ENCODE measurements at regions not wholly inside any gene's neighbourhood (a gene's known extent, or its start where the extent isn't known, plus 50 kb on each side); places are given as distances from the start of the nearest gene placed in this dataset.

DNA sequence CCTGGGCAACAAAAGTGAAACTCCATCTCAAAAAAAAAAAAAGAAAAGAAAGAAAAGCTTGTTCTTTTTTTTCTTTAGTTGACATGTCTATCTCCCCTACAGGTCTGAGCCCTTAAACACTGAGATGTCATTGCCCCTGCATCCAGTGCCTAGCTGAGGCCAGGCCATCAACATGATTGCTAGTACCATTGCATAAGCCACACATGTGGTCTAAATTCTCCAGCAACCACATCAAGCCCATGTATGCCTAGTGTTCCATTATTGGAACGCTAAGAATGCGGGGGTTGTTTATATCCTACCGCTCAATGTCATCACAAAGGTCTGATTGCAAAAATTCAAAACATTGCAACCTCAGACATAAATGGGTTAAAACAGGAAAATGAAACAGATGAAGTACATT, 62.7 kb downstream of the NPTX2 start:
- DNase-seq (ENCODE audit: low read depth): no peak

DNA sequence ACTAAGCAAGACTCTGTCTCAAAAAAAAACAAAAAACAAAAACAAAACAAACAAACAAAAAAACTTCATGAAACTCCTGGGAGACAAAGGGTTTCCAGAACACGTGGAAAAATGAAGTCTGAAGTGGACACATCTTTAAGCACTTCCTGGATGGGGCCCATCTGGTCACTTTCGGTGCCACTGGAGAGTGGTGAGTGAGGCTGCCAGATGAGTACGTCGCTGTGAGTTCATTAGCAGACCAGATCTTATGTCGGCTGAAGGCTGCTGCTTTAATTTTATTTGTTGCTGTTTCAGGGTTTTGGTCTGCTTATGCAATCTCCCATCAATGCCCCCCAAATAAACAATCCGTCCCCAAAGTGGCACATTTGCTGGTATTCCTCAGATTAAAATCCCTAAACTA, 64.4 kb downstream of the NPTX2 start:
- no peak for DNase-seq (ENCODE audit: low read depth)

DNA sequence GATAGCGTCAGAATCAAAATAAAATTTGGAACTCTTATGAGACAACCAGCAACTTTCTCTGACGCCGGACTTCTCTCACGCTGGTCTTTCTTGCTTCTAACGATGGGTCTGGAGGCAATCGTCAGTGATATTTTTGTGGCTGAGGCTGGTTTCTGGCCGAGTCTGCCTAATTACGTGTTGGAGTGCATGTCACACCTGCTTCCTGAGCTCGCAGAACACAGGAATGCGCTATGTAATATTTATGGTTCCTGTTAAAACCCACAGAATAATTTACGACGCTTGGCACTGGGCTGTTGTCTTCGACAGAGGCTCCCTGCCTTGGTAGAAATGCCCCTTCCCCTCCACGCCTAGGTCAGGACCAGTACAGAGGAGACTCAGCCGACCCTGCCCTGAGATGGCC, 64.9 kb downstream of the NPTX2 start:
- DNase-seq (ENCODE audit: low read depth): no peak

DNA sequence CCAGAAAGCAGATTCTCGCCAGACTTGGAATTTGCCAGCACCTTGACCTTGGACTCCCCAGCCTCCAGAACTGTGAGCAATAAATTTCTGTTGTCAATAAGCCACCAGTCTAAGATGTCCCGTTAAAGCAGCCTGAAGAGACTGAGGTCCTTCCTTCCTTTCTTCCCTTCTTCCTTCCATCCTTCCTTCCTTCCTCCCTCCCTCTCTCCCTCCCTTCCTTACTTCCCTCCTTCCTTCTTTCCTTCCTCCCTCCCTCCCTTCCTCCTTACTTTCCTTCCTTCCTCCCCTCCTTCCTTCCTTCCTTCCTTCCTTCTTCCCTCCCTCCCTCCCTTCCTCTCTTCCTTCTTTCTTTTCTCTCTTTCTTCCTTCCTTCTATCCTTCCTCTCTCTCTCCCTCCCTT, 66.4 kb downstream of the NPTX2 start:
- no peak for DNase-seq (ENCODE audit: low read depth)

DNA sequence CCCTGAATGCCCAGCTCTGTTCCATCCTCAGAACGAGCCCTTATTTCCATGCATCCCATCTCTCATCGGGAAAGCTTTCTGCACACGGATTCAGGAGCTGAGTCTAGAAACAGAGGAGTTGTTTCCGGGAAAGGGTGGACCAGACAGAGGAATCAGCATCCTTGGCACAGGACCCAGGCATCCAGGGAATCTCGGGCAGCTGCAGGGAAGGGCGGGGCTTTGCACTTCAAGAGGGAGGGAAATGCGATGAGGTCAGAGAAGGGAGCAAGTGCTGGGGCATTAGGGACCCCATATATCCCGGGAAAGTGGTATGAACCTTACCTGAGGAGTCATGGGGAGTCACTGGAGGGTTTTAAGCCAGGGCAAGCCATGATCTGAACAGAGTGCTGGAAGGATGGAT, 68.5 kb downstream of the NPTX2 start:
- DNase-seq (ENCODE audit: low read depth): no peak

DNA sequence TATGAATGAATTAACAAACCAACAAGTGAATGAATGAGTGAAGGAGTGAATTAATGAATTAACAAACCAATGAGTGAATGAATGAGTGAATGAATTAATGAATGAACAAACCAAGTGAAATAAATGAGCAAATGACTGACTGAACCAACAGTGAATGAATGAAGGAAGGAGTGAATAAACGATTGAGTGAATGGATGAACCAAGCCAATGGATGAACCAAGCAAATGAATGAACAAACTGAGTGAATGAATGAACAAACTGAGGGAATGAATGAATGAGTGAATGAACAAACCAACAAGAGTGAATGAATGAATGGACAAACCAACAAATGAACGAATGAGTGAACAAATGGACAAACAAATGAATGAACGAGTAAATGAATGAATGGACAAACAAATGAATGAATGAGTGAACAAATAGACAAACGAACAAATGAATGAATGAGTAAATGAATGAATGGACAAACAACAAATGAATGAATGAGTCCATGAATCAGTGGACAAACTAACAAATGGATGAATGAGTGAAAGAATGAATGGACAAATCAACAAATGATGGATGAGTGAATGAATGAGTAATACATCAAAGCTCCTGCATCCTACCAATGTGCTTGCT, 69.5 kb downstream of the NPTX2 start:
- DNase-seq (ENCODE audit: low read depth): no peak

DNA sequence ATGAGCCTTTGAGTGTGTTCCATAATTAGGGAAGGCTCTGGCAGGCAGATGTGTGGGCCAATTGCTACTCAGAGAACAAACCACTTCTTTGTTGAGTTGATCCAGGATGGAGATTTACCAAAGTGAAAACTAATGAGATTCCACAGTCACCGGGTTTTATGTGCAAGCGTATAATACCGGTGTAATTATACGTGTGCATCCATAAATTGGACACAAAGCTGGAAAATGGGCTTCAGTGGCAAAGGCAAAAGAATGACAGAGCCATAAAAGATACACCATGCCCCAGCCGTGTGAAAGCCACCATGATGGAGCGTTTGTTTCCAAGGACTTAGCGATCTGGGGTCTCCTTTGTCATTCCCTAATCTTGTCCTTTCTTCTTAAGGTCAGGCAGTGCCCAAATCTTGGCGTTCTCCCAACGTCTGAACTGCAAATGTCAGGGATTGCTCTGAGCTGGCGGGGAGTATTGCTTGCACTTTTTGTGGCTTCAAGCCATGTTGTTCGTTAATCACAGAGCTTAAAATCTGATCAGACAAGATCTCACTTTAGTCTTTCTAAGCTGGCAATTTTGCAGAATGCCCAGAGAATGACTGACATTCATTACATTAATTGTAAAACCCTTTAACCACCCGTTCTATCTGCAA, 70.1 kb downstream of the NPTX2 start:
- no peak for DNase-seq (ENCODE audit: low read depth)

DNA sequence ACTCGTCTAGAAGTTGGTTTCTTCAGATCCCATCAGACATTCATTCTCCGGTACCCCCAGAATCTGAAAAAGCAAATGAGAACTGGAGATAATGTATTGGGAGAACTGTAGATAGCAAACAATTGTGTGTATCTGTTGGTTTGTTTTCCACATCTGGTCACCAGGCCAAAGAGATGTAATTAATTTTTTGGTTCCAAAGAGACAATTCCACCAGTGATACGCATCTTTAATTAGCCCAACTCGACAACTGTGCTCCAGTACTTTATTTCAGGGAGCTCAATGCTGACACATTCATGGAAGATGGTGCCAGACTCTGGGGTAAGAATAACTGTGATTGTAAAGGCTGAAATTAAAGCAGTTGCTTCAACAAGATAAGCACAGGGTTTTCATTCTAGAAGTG, 74.5 kb downstream of the NPTX2 start:
- DNase-seq (ENCODE audit: low read depth): no peak

DNA sequence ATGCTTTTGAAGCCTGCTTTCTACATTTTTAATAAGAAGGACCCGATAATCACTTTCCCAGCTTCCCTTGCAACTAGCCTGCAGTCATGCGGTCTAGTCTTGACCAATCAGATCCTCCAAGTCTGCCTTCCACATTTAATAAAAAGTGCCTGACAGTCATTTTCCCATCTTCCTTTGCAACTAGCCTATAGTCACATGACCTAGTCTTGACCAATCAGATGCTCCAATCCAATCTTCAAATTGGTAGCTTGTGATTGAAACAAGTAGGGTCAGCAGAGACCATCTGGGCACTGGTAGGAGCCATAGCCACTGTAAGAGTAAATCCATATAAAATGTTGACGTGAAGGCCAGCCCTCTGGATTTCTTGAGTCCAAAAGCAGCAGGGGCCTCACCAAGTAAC, 80.0 kb downstream of the NPTX2 start:
- DNase-seq (ENCODE audit: low read depth): no peak

DNA sequence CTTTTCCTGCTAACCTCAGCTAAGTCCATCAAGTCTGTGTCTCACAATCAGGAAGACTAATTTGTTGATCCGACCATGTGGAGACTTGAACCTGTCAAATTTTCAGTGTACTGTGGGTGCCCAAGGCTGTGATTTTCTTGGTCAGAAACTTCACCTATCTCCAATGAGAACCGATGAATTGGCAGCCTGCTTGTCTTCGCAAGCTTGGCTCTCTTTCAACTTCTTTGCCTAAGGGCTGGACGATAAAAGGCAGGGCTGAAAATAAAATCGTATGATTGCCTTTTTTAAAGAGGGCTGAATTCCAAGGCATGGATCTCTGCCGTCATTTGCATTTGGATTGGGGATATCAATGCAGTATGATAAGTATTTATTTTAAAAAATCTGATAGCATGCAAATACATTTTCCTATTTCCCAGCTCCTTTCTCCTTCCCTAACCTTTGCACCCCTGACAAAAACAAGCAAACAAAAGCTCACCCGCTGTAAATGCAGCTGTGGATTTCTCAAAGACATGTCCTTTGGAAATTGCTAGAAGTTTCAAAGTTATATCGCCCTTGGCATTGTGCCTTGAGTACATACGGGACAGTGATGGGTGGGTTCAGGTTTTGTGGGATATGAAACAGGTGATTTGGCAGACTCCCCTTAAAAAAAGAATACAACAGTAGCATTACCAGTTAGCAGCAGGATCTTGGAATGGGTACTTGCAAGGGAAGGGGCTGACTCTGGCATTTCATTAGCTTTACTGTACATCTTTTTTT, 80.6 kb downstream of the NPTX2 start:
- DNase-seq (ENCODE audit: low read depth): no peak

DNA sequence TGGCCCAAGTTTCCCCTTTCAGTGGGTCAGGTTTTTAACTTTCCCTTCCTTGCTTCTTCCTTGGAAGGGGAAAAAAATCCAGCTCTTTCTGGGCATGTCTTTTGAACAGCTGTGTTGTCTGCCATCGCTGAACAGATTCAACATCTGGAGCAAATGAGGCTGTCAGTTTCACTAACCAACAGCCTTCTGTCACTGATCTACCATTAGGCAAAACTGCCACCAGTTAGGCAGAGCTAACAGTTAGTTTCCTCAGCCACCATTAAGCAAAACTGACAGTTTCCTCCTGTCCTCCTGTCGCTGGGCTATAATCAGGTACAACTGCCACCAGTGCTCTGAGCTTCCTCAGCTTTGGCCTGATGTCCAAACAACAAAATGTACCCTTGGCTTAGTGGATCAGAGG, 81.9 kb downstream of the NPTX2 start:
- no peak for DNase-seq (ENCODE audit: low read depth)

DNA sequence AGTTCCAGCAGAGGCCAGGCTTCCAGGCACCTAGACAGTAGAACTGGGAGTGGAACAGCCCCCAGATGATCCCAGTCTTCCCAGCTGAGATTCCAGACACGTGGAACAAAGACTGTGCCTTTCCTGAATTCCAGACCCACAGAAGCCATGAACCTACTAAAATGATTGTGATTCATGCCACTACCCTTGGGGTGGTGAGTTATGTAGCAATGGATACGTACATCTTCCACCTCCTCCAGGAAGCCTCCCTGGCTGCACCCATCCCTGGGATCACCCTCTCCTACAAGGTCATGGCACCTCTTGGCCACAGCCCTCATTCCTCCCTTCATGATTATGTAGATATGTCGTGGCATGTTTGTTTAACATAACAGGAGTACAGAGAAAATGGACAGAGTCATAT, 83.4 kb downstream of the NPTX2 start:
- no peak for DNase-seq (ENCODE audit: low read depth)

DNA sequence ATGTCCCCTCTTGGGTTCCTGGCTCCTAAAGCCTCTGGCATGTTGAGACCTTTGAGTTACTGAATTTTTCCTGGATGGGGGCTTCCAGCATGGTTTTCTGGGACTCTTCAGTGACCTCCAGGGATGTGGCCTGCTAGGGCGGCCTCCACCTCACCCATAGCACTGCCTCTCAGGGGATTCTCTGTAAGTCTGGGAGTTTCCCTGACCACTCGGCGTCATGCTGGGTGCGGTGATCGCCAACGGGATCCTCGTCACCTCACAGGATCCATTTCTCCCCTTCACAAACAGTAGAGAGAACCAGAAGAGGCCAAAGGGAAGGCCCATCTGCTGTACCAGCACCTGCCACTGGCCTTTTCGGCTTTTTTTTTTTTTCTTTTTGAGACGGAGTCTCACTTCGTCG, 84.3 kb downstream of the NPTX2 start:
- no peak for DNase-seq (ENCODE audit: low read depth)

DNA sequence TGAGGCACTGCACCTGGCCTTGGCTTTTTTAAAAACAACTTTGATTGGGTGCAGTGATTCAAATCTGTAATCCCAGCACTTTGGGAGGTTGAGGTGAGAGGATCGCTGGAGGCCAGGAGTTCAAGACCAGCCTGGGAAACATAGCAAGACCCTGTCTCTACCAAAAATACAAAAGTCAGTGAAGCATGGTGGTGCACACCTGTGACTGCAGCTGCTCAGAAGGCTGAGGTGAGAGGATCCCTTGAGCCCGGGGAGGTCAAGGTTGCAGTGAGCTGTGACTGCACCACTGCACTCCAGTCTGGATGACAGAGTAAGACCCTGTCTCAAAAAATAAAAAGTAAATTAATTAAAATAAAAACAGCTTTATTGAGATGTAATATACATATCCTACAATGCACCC, 84.9 kb downstream of the NPTX2 start:
- no peak for DNase-seq (ENCODE audit: low read depth)

DNA sequence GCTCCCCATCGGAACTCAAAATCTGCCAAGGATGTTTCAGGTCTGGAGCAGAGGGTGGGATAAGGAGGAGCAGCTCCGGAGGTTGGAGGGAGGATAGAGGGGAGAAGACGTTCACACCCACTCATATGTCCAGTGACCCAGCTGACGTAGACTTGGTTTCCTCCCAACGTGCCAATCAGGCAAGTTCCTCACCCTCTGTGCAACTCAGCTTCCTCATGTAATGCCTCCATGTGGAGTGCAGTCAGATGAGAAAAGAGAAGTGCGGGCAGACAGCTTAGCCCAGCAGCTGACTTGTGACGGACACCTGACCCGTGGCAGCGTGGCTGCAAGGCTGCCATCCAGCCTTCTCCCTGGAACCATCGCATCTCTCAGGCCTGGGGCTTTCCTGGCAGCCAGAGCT, 86.8 kb downstream of the NPTX2 start:
- DNase-seq (ENCODE audit: low read depth): no peak

DNA sequence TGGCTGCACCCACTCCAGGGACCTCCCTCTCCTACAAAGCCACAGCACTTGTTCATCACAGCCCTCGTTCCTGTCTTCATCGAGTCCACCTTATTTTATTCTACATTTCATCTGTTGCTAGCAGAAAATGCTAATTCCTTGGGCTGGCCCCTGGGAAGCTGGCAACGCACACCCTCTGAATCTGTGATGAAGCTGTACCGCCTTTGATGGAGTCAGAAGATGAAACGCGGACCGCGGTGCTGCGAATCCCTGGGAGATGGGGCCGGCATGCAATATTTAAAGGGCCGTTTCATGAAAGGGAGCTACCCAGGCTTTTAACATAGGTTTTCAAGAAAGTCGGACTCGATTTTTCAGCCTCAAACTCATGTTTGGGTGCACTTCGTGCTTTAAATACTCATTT, 88.5 kb downstream of the NPTX2 start:
- no peak for DNase-seq (ENCODE audit: low read depth)

DNA sequence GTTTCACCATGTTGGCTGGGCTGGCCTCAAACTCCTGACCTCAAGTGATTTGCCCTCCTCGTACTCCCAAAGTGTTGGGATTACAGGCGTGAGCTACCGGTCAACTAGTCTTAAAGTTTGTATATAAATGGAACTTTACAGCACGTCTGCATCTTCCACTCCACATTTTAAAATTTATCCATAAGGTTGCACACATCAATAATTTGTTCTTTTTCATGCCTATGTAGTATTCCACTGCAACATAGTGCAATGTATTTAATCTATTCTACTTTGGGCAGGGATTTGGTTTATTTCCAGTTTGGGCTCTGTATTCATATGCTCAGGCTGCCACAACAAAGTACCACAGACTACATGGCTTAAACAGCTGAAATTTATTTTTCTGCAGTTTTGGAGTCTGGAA, 90.0 kb downstream of the NPTX2 start:
- no peak for DNase-seq (ENCODE audit: low read depth)

DNA sequence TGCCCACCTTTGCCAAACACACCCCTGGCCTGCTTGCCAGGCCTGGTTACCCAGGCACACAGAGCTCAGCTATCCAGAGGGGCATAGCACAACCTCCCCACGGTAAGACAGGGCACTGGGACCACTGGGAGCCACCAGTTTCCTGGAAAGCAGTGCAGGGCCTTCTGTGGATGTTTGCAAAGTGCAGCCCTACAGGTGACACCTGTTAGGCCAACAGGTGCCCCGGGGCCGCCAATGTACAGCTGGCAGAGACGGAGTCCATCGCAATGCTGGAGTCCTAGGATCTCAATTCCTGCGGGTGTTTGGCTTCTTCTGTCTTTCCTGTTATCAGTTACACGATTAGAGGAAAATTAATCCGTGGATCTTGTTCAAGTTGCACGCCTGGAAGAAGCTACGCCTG, 94.9 kb downstream of the NPTX2 start:
- no peak for DNase-seq (ENCODE audit: low read depth)

DNA sequence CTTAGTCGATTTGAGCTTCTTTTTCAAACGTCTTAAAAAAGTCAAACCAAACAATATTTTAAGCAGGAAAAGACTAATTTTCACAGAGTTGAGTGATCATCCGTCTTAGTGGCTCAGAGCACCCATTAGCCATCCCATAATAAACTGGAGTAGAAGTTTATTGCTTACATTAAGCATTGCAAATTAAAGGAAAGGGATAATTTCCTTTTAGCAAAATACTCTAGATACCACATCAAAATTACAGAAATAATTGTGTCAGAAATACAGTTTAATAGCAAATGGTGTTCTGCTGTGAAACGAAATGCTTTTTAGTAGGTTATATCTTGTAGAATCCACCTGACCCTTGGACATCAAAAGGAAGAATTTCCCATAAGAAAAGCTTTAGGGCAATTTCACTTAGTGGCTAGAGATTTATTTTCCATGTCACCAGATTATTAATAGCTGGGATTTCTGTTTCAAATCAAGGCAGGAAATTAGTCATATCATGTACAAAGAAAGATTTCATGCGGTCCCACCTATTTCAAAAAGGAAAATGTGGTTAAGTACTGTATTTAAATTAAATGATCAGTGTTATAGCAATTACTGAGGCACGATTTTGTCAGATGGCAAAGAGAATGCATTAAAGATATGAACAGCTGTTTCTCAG, 96.2 kb downstream of the NPTX2 start:
- DNase-seq (ENCODE audit: low read depth): no peak

DNA sequence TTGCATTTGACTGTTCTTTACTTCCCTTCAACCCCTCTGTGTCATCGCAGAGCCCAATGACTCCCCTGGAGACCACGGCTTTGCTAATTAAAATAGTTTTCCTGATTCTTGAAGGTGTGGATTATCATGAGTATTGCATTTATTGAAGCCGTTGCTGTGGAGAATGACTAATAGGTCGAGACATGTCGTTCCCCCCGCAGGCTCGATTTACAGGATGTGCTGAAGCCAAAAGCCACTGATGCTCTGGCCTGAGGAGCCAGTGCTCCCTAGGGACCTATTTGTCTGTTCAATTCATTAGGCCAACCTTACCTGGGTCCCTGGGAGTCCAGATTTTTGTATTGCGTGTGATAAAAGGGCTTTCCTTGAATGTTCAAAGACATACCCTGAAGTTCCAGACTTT, 102.3 kb downstream of the NPTX2 start:
- no peak for DNase-seq (ENCODE audit: low read depth)

DNA sequence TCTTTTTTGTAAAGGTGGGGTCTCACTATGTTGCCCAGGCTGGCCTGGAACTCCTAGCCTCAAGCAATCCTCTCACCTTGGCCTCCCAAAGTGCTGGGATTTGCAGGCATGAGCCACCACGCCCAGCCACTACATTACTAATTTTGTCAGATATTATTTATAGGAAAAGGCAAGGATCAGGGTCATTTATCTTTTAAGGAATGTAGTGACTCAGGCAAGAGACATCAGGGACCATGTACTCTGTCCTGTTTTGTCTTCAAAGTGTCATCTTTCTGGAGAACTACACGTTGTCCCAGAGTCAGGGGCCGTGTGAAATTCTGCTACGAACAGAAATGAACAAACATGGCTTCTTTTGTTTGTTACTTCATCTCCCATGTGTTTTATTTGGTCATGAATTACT, 105.3 kb downstream of the NPTX2 start:
- DNase-seq (ENCODE audit: low read depth): no peak

DNA sequence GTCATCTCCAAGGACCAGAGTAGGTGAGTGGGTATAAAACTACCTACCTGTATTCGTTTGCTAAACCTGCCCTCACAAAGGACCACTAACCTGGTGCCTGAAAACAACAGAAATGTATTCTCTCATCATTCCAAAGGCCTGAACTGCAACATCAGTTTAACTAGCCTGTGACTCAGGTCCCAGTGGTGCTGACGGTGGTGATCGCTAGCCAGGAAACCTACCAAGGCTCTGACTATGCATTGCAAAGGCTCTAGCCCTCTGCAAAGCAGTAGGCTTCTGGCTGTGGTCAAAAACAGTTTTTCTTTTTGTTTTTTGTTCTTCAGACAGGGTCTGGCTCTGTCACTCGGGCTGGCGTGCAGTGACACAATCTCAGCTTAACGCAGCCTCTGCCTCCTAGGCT, 107.5 kb downstream of the NPTX2 start:
- no peak for DNase-seq (ENCODE audit: low read depth)

DNA sequence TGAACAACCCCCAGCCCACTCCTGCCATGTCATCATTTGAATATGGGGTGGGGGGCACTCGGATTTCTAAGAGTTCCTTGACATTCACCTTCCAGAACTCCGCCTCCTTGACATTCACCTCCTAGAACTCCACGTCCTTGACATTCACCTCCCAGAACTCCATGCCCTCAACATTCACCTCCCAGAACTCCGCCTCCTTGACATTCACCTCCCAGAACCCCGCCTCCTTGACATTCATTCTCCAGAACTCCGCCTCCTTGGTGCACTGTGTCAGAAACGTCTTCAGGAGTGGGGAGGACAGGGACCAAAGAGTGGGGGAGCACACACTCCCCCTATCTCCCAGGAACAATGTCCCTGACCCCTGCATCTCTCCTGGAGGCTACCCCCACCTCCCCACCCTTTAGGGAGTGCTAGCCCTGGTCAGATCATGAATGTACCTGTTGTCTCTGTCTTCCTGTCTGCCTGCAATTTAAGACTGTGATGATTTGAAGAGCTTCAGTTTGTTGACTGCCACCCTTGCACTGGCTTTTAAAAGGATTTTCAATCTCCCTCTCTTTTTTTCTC, 110.1 kb downstream of the NPTX2 start:
- no peak for DNase-seq (ENCODE audit: low read depth)
